NB4 (cell line): ENCODE measurements at regions not wholly inside any gene's neighbourhood (a gene's known extent, or its start where the extent isn't known, plus 50 kb on each side); places are given as distances from the start of the nearest gene placed in this dataset.

Experiments used
- CTCF ChIP-seq: IDR thresholded peaks from one replicate; pipeline ENCODE4 v1.5.1; 2012; ENCODE audit warnings: low read depth, low read length
- POLR2A ChIP-seq: IDR thresholded peaks from 2 replicates; pipeline ENCODE4 v1.6.1; 2011; ENCODE audit warnings: mild to moderate bottlenecking; ENCODE audit not compliant: insufficient read length; ENCODE audit errors: extremely low read depth

- TF ChIP-seq CTCF, result no peak
- no peak for TF ChIP-seq POLR2A
These were observed 147.7 kb upstream of the GYPA start for GRCh38 chr4:144288011-144288903.
